ENCODE measurements at regions not wholly inside any gene's neighbourhood (a gene's known extent, or its start where the extent isn't known, plus 50 kb on each side); places are given as distances from the start of the nearest gene placed in this dataset.

DNA sequence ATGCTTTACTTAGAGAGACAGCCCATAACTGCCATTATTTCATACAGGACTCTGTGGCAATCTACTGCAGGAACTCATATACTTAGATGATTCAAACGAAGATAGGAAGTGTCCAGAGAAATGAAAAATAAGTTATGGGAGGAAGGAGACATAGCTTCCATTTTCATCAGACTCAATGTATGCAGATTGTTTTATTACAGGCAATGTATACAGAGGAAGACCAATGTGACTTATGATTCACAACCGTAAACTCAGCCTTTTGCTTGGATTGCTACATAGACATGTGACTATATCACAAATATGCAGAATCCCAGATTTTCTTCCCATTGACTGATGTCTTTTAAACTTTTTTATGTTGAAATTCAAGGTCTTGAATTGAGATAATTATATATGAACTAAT, 793.4 kb downstream of the SATB2 start:
- intact Hi-C loops (cut with micrococcal nuclease) = no loop called here
- no TSS peak for BruUV-seq (replicated peaks)
- H3K27me3 ChIP-seq (ENCODE audit: low read length) = no peaks in the 10 kb centered on the region
- TF ChIP-seq, protein P1, sequence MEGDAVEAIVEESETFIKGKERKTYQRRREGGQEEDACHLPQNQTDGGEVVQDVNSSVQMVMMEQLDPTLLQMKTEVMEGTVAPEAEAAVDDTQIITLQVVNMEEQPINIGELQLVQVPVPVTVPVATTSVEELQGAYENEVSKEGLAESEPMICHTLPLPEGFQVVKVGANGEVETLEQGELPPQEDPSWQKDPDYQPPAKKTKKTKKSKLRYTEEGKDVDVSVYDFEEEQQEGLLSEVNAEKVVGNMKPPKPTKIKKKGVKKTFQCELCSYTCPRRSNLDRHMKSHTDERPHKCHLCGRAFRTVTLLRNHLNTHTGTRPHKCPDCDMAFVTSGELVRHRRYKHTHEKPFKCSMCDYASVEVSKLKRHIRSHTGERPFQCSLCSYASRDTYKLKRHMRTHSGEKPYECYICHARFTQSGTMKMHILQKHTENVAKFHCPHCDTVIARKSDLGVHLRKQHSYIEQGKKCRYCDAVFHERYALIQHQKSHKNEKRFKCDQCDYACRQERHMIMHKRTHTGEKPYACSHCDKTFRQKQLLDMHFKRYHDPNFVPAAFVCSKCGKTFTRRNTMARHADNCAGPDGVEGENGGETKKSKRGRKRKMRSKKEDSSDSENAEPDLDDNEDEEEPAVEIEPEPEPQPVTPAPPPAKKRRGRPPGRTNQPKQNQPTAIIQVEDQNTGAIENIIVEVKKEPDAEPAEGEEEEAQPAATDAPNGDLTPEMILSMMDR (conservative IDR thresholded peaks at IDR 0.05; ENCODE audit: low read depth, low read length) = no peak
- TF ChIP-seq EZH2phosphoT487 (IDR thresholded peaks at IDR 0.05; ENCODE audit: borderline replicate concordance, low read length) (no peak), EZH2 (IDR thresholded peaks at IDR 0.05; ENCODE audit: low read length, unreplicated experiment) (no peak)
- H3K9ac ChIP-seq (ENCODE audit: low read length) = no peak overlapping the region
- no peaks in the 10 kb centered on the region for H3K36me3 ChIP-seq (ENCODE audit: low read depth, low read length)
- no peaks in the 10 kb centered on the region for H4K20me1 ChIP-seq (ENCODE audit: low read length)
- H3K9me2 ChIP-seq (replicated peaks; ENCODE audit: low read length) = no peaks in the 10 kb centered on the region
- no peaks in the 10 kb centered on the region for H3K9me3 ChIP-seq (ENCODE audit: low read length)
- no peak for DNase-seq
- ChIA-PET CTCF (no interaction called here), POLR2A (ENCODE audit: unreplicated experiment) (no interaction called here)
- no peak for ATAC-seq
- H3K4me2 ChIP-seq (ENCODE audit: low read length) = no peak overlapping the region
- H2AFZ ChIP-seq (ENCODE audit: low read length) = no peak overlapping the region
- H3K79me2 ChIP-seq (ENCODE audit: low read length) = no peaks in the 10 kb centered on the region
- H3K4me3 ChIP-seq (ENCODE audit: low read length) = no peak overlapping the region
- no peaks in the 10 kb centered on the region for H3K4me1 ChIP-seq (ENCODE audit: insufficient read depth, low read length)
- no peak overlapping the region for H3K27ac ChIP-seq (ENCODE audit: low read length)
- H3F3A ChIP-seq (ENCODE audit: low read length, unreplicated experiment) = no peaks in the 10 kb centered on the region

DNA sequence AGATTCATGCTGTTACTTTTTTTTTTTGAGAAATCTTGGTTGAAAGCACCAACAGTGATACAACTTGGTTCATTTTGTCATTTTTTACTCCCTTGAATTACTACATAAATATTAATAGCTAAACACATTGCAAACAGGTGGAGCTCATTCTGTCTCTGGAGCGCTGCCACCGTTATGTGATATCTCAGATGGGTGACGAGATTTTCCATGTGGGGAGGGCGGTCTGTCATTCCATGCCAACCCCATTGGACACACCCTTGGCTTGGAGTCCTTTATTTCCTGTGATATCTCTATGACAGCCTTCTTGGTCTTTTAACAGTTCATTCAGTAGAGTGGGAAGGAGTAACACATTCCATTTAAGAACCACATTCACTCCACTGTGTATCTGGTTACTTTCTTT, 794.8 kb downstream of the SATB2 start:
- H4K20me1 ChIP-seq (ENCODE audit: low read length) = no peaks in the 10 kb centered on the region
- H3K4me1 ChIP-seq (ENCODE audit: insufficient read depth, low read length) = no peaks in the 10 kb centered on the region
- no peak overlapping the region for H3K4me3 ChIP-seq (ENCODE audit: low read length)
- no peak overlapping the region for H3K9ac ChIP-seq (ENCODE audit: low read length)
- H3K27ac ChIP-seq (ENCODE audit: low read length) = no peak overlapping the region
- no peak for ATAC-seq
- no peak overlapping the region for H2AFZ ChIP-seq (ENCODE audit: low read length)
- BruUV-seq (replicated peaks) = no TSS peak
- H3F3A ChIP-seq (ENCODE audit: low read length, unreplicated experiment) = no peaks in the 10 kb centered on the region
- TF ChIP-seq, protein P1 (conservative IDR thresholded peaks at IDR 0.05; ENCODE audit: low read depth, low read length) = no peak
- TF ChIP-seq EZH2phosphoT487 (IDR thresholded peaks at IDR 0.05; ENCODE audit: borderline replicate concordance, low read length) = no peak
- no peak for TF ChIP-seq EZH2 (IDR thresholded peaks at IDR 0.05; ENCODE audit: low read length, unreplicated experiment)
- no peaks in the 10 kb centered on the region for H3K27me3 ChIP-seq (ENCODE audit: low read length)
- ChIA-PET POLR2A (ENCODE audit: unreplicated experiment) (no interaction called here), CTCF (no interaction called here)
- no peaks in the 10 kb centered on the region for H3K9me3 ChIP-seq (ENCODE audit: low read length)
- intact Hi-C loops (cut with micrococcal nuclease) = no loop called here
- no peaks in the 10 kb centered on the region for H3K79me2 ChIP-seq (ENCODE audit: low read length)
- DNase-seq = no peak
- no peak overlapping the region for H3K4me2 ChIP-seq (ENCODE audit: low read length)
- H3K36me3 ChIP-seq (ENCODE audit: low read depth, low read length) = no peaks in the 10 kb centered on the region
- no peaks in the 10 kb centered on the region for H3K9me2 ChIP-seq (replicated peaks; ENCODE audit: low read length)

DNA sequence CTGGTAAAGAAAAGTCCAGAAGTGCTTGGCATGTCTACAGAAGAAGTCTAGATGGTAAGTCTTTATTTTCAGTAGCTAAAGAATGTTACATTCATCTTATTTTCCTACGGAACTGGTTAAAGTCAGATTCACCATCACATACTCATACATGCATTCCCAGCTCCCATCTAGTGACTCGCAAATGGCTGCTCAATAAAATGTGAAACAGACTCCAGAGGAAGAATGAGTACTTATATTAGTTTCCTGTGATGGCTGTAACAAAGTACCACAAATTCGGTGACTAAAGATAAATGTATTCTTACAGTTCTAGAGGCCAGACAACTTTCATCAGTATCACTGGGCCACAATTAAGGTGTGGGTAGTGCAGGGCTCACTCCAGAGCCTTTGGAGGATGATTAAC, 797.2 kb downstream of the SATB2 start:
- H3K27ac ChIP-seq (ENCODE audit: low read length) = no peak overlapping the region
- no peaks in the 10 kb centered on the region for H3K9me2 ChIP-seq (replicated peaks; ENCODE audit: low read length)
- H3K27me3 ChIP-seq (ENCODE audit: low read length) = no peaks in the 10 kb centered on the region
- H3K79me2 ChIP-seq (ENCODE audit: low read length) = no peaks in the 10 kb centered on the region
- intact Hi-C loops (cut with micrococcal nuclease) = no loop called here
- H2AFZ ChIP-seq (ENCODE audit: low read length) = no peak overlapping the region
- CTCF ChIA-PET = no interaction called here
- TF ChIP-seq EZH2phosphoT487 (IDR thresholded peaks at IDR 0.05; ENCODE audit: borderline replicate concordance, low read length) = no peak
- H3K4me2 ChIP-seq (ENCODE audit: low read length) = no peak overlapping the region
- BruUV-seq (replicated peaks) = no TSS peak
- H3K9me3 ChIP-seq (ENCODE audit: low read length) = no peaks in the 10 kb centered on the region
- H3K4me1 ChIP-seq (ENCODE audit: insufficient read depth, low read length) = no peaks in the 10 kb centered on the region
- no peak overlapping the region for H3K4me3 ChIP-seq (ENCODE audit: low read length)
- no peaks in the 10 kb centered on the region for H3K36me3 ChIP-seq (ENCODE audit: low read depth, low read length)
- no peak for ATAC-seq
- H3K9ac ChIP-seq (ENCODE audit: low read length) = no peak overlapping the region
- H3F3A ChIP-seq (ENCODE audit: low read length, unreplicated experiment) = no peaks in the 10 kb centered on the region
- H4K20me1 ChIP-seq (ENCODE audit: low read length) = no peaks in the 10 kb centered on the region
- no peak for DNase-seq
- POLR2A ChIA-PET (ENCODE audit: unreplicated experiment) = no interaction called here

All from PC-3 (cell line).